HUES48 (cell line): ENCODE measurements at regions not wholly inside any gene's neighbourhood (a gene's known extent, or its start where the extent isn't known, plus 50 kb on each side); places are given as distances from the start of the nearest gene placed in this dataset.
"Not testable (repeated sequence)": the region's sequence is repeated elsewhere in the genome, so short reads cannot be mapped to it uniquely, and the experiment has no call there.

Experiments used
- H3K27ac ChIP-seq: one replicate; pipeline ENCODE4 v1.7.0; 2013; ENCODE audit warnings: low read depth, low read length, inconsistent platforms
- H3K27me3 ChIP-seq: 2 replicates; pipeline ENCODE4 v1.6.1; 2013; ENCODE audit warnings: mild to moderate bottlenecking, low read length; ENCODE audit not compliant: control insufficient read depth, insufficient read depth
- H3K36me3 ChIP-seq: 2 replicates; pipeline ENCODE4 v1.6.1; 2013; ENCODE audit warnings: low read length; ENCODE audit not compliant: control insufficient read depth, insufficient read depth
- H3K4me1 ChIP-seq: 2 replicates; pipeline ENCODE4 v1.6.1; 2013; ENCODE audit warnings: mild to moderate bottlenecking, low read length; ENCODE audit not compliant: control insufficient read depth, insufficient read depth
- H3K4me3 ChIP-seq: 2 replicates; pipeline ENCODE4 v1.5.1; 2013; ENCODE audit warnings: mild to moderate bottlenecking, low read depth, low read length
- H3K9ac ChIP-seq: 2 replicates; pipeline ENCODE4 v1.6.1; 2013; ENCODE audit warnings: mild to moderate bottlenecking, low read depth, low read length, moderate library complexity
- H3K9me3 ChIP-seq: 2 replicates; pipeline ENCODE4 v1.6.1; 2013; ENCODE audit warnings: low read length; ENCODE audit not compliant: control insufficient read depth, insufficient read depth

DNA sequence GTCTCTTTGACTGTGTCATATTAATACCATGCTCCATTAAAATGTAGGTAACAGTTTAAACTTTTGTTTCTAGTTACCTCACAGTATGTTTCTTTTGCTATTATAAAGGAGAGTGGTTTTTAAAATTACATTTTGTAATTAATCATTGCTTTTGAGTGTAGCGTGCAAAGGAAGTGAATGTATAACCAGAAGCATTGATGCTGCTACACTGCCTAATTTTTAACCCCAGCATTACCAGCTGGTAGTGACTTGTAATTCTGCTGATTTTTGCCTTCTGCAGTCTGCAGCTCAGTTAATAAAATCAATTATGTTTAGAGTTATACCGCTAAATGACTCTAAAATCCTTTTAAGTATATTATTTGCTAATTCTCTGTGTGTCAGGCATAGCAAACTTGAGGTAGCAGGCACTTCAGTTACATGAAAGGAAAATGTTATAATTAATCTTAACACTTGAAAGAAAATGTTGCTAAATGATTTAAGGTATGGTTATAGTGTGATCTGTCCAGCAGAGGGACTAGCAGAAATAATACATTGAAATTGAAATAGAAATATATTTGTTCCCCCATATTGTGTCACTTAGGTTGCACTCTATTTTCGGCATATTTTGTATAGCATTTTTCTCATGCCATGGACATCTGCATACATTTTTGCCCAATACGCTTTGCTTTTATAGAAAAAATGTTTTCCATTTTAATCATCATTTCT lies 388.5 kb downstream of the CNTNAP4 start:
- Histone ChIP-seq H3K36me3 (no peaks in the 10 kb centered on the region), H3K4me3 (no peak overlapping the region), H3K27me3 (no peaks in the 10 kb centered on the region), H3K9me3 (no peaks in the 10 kb centered on the region), H3K27ac (no peak overlapping the region), H3K9ac (no peak overlapping the region), H3K4me1 (no peaks in the 10 kb centered on the region)

- Histone ChIP-seq H3K4me3 (no peak overlapping the region), H3K9me3 (no peaks in the 10 kb centered on the region), H3K27ac (no peak overlapping the region), H3K9ac (no peak overlapping the region), H3K27me3 (no peaks in the 10 kb centered on the region), H3K36me3 (no peaks in the 10 kb centered on the region), H3K4me1 (peaks cover 1% of the 10 kb centered on the region; the same call in 1 of the 2 replicates)
Observed at GRCh38 chr16:76668207-76668725, 391.1 kb downstream of the CNTNAP4 start.

DNA sequence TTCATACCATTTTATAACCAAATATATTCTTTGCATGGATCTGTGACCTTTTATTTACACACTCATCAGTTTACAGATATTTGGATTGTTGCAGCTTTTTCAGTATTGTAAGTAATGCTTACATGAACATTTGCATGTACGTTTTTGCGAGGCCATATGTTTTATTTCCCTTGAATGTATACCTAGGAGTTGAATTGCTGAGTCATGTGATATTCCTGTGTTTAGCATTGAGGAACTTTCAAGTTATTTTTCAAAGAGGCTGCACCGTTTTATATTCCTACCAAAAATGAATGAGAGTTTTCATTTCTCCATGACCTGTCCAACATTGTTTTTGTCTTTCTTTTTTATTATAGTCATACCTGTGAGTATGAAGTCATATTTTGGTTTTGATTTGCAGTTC lies 392.1 kb downstream of the CNTNAP4 start:
- H3K27ac ChIP-seq = no peak overlapping the region
- no peak overlapping the region for H3K4me3 ChIP-seq
- H3K9me3 ChIP-seq = no peaks in the 10 kb centered on the region
- no peaks in the 10 kb centered on the region for H3K27me3 ChIP-seq
- no peaks in the 10 kb centered on the region for H3K36me3 ChIP-seq
- peaks cover 10% of the 10 kb centered on the region; the same call in 1 of the 2 replicates for H3K4me1 ChIP-seq
- H3K9ac ChIP-seq = no peak overlapping the region

DNA sequence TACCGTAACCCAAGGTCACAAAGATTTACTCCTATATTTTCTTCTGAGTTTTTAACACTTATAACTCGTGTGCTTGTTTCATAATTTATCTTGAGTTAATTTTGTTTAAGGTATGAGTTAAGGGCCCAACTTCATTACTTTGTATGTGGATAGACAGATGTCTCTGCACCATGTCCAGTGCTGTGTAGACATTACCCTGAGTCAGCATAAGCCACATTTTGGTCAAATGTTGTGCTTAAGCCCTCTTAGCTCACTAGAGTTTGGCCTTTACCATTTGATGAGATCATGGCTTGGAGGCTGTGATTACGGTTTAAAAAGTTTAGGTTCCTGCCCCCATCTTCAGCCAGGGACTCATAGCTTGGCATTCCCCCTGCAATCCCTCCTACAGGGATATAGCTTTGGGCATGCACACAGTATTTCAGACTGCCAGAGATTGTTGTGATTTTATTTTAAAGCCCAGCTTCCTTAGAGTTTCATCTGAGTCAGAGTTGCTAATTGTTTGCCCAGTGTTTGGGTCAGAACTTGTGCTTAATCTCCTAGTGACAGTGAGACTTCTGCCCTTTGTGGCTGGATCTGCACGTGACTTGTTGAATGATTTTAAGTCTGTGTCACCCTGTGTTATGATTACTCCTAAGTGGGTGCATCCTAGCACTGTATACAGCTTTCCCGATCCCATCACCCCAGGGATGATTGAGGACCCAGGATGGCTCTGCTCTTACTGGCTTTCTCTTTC lies 393.1 kb downstream of the CNTNAP4 start:
- Histone ChIP-seq H3K36me3 (no peaks in the 10 kb centered on the region), H3K4me1 (peaks cover 10% of the 10 kb centered on the region; the same call in 1 of the 2 replicates), H3K27ac (no peak overlapping the region)

GRCh38 chr16:76676356-76676755 lies 399.2 kb downstream of the CNTNAP4 start:
- H3K9me3 ChIP-seq = no peaks in the 10 kb centered on the region
- no peak overlapping the region for H3K9ac ChIP-seq
- H3K27me3 ChIP-seq = no peaks in the 10 kb centered on the region
- no peak overlapping the region for H3K27ac ChIP-seq
- no peak overlapping the region for H3K4me3 ChIP-seq
- no peaks in the 10 kb centered on the region for H3K36me3 ChIP-seq
- H3K4me1 ChIP-seq = peaks cover 18% of the 10 kb centered on the region

More for the DNA sequence above, 393.1 kb downstream of the CNTNAP4 start:
- Histone ChIP-seq H3K4me3 (no peak overlapping the region), H3K9ac (no peak overlapping the region), H3K9me3 (no peaks in the 10 kb centered on the region), H3K27me3 (no peaks in the 10 kb centered on the region)

DNA sequence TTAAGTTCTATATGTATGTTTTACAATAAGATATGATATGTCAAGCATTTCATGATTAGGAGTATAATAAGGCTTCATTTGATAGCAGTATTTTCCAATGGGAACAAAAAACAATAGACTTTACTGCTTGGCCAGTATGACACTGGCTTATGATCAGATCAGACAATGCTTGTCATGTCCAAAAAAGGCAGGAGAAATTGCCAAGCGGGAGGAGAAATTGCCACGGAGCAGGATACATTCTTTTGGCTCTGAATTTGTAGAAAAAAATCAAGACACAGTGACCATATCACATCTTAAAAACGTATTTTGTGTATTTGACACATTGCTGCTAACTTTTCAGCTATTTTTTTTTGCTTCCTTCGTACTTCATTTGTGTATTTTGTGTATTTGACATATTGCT lies 404.1 kb downstream of the CNTNAP4 start:
- Histone ChIP-seq H3K4me1 (peaks cover 21% of the 10 kb centered on the region), H3K27me3 (no peaks in the 10 kb centered on the region), H3K27ac (no peak overlapping the region), H3K9me3 (no peaks in the 10 kb centered on the region), H3K4me3 (no peak overlapping the region), H3K9ac (no peak overlapping the region), H3K36me3 (no peaks in the 10 kb centered on the region)

- Histone ChIP-seq H3K27ac (peak overlapping the region; percentile 51), H3K4me3 (no peak overlapping the region), H3K27me3 (no peaks in the 10 kb centered on the region), H3K36me3 (no peaks in the 10 kb centered on the region), H3K4me1 (peaks cover 17% of the 10 kb centered on the region), H3K9me3 (no peaks in the 10 kb centered on the region), H3K9ac (no peak overlapping the region)
Observed at GRCh38 chr16:76683051-76683450, 405.9 kb downstream of the CNTNAP4 start.

DNA sequence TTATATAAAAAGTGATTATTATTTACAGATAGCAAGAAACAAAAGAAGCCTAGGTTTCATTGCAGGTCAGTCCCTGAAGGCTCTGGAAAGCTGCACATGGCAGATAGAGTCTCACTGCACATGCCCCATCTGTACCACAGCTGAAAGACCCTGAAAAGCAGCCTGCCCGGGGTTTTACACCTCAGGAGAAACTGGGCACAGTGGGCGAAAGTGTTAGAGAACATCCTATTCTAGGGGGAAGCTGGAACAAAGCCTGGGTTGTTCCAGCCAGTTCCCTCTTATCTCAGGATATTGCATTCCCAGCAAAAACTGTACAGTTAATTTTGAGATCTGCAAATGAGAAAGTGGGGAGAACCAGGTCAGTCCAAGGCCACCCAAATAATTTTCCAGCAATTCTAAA lies 419.7 kb downstream of the CNTNAP4 start:
- Histone ChIP-seq H3K27ac (no peak overlapping the region), H3K9ac (no peak overlapping the region), H3K9me3 (no peaks in the 10 kb centered on the region), H3K4me1 (no peaks in the 10 kb centered on the region), H3K36me3 (no peaks in the 10 kb centered on the region), H3K4me3 (no peak overlapping the region), H3K27me3 (no peaks in the 10 kb centered on the region)

GRCh38 chr16:76705892-76706291 lies 428.7 kb downstream of the CNTNAP4 start:
- H3K27me3 ChIP-seq = no peaks in the 10 kb centered on the region
- no peaks in the 10 kb centered on the region for H3K9me3 ChIP-seq
- no peak overlapping the region for H3K9ac ChIP-seq
- no peaks in the 10 kb centered on the region for H3K4me1 ChIP-seq
- no peak overlapping the region for H3K27ac ChIP-seq
- H3K36me3 ChIP-seq = no peaks in the 10 kb centered on the region
- no peak overlapping the region for H3K4me3 ChIP-seq

DNA sequence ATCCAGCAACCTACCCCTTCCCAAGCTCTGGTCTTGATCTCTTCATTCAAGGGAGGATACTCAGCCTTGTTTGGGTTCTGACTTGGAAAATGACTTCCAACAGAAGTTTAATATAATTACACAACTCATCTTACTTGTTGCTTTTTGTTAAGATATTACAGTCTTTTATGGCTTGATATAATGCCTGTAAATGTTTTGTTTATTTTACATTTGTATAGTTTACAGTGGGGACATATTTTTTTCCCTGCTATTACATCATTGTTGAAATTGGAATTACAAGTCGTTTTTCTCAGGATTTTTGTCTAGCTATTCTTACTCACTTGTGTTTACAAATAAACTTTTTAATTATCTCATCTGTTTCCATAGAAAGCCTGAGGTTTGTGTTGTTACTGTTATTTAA lies 436.0 kb downstream of the CNTNAP4 start:
- Histone ChIP-seq H3K27me3 (no peaks in the 10 kb centered on the region), H3K4me3 (no peak overlapping the region), H3K9ac (no peak overlapping the region), H3K9me3 (peaks cover 3% of the 10 kb centered on the region; the same call in 1 of the 2 replicates), H3K4me1 (no peaks in the 10 kb centered on the region), H3K36me3 (no peaks in the 10 kb centered on the region), H3K27ac (no peak overlapping the region)

GRCh38 chr16:76716251-76716650 lies 439.1 kb downstream of the CNTNAP4 start:
- not testable (repeated sequence) for H3K27me3 ChIP-seq, H3K9me3 ChIP-seq, H3K4me1 ChIP-seq, H3K9ac ChIP-seq, H3K36me3 ChIP-seq, H3K4me3 ChIP-seq, H3K27ac ChIP-seq
